Islet precursor cell (in vitro differentiated cells): ENCODE measurements at regions not wholly inside any gene's neighbourhood (a gene's known extent, or its start where the extent isn't known, plus 50 kb on each side); places are given as distances from the start of the nearest gene placed in this dataset.

ENCODE experiments used
- DNase-seq: peaks from one replicate; pipeline ENCODE4 v3.0.0-alpha.2; 2018

GRCh38 chr18:37624318-37624717 lies 58.7 kb upstream of the CELF4 start:
- no peak for DNase-seq

GRCh38 chr18:37619964-37620363 lies 54.4 kb upstream of the CELF4 start:
- DNase-seq, result no peak

GRCh38 chr18:37617623-37618022 lies 52.0 kb upstream of the CELF4 start:
- DNase-seq, result no peak
